Left ventricle myocardium inferior (tissue), 1 donor: ENCODE measurements at regions not wholly inside any gene's neighbourhood (a gene's known extent, or its start where the extent isn't known, plus 50 kb on each side); places are given as distances from the start of the nearest gene placed in this dataset.

Experiments used
- DNase-seq: peaks from one replicate; pipeline ENCODE4 v3.0.0-alpha.2; 2020
- H3K27ac ChIP-seq: fragments of 200-600 bp; replicated peaks from 2 replicates; pipeline ENCODE4 v1.8.0; 2021
- H3K27me3 ChIP-seq: fragments of 200-600 bp; 2 replicates; pipeline ENCODE4 v1.8.0; 2021; ENCODE audit warnings: low read depth
- H3K36me3 ChIP-seq: fragments of 200-600 bp; 2 replicates; pipeline ENCODE4 v1.8.0; 2021
- H3K4me1 ChIP-seq: fragments of 200-600 bp; 2 replicates; pipeline ENCODE4 v1.8.0; 2021
- H3K4me3 ChIP-seq: fragments of 200-600 bp; 2 replicates; pipeline ENCODE4 v1.8.0; 2021; ENCODE audit warnings: mild to moderate bottlenecking, moderate library complexity
- H3K9me3 ChIP-seq: fragments of 200-600 bp; replicated peaks from 2 replicates; pipeline ENCODE4 v1.8.0; 2021
- intact Hi-C: fragments of 100-400 bp; cut with micrococcal nuclease; formaldehyde crosslinking; loops from one replicate; pipeline ENCODE4 v1.11.0; 2022
- TF ChIP-seq, protein P1 (sequence below): fragments of 200-600 bp; IDR thresholded peaks from 2 replicates; pipeline ENCODE4 v1.8.0; 2021; ENCODE audit warnings: antibody characterized with exemption, mild to moderate bottlenecking, borderline replicate concordance
- donor health status: DM: no; HTN: yes; CAD: no; lungs with severe emphysema.

DNA sequence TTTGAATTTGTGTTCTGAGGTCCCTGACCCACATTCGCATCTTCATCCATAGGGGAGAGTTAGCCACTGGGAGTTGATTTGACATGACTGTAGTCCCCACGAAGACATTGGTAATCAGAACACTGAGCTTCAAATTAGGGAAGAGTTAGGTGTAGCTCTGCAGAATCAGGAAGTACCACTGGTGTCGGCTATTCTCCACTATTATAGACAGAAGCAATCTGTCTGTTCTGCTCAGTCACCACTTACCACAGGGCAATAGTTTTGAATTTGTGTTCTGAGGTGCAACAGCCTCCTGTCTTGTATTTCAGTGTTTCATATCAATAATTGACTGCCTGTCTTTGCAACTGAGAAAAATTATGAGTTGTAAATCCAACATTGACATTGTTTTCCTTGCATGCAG is 407.6 kb downstream of the LRFN5 start:
- peaks cover 5% of the 10 kb centered on the region for H3K9me3 ChIP-seq

DNA sequence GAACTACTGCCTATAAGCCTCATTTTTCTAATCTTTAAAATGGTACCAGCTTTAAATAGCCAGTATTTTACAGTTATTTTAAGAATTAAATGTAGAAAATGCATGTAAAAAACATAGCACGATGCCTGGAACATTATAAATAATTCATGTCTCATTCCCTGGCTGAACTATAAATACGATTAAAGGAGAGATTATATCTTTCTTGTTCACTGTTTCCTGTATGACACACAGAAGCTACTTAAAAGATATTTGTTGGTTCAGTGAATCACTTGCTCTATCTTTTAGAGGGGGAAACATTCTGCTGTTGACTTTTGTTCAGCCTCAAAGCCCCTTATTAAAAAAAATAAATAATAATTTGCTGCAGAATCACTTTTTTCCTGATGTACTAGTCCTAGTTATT is 406.9 kb downstream of the LRFN5 start:
- no peaks in the 10 kb centered on the region for H3K36me3 ChIP-seq
- no peak overlapping the region for H3K27ac ChIP-seq
- TF ChIP-seq, protein P1, sequence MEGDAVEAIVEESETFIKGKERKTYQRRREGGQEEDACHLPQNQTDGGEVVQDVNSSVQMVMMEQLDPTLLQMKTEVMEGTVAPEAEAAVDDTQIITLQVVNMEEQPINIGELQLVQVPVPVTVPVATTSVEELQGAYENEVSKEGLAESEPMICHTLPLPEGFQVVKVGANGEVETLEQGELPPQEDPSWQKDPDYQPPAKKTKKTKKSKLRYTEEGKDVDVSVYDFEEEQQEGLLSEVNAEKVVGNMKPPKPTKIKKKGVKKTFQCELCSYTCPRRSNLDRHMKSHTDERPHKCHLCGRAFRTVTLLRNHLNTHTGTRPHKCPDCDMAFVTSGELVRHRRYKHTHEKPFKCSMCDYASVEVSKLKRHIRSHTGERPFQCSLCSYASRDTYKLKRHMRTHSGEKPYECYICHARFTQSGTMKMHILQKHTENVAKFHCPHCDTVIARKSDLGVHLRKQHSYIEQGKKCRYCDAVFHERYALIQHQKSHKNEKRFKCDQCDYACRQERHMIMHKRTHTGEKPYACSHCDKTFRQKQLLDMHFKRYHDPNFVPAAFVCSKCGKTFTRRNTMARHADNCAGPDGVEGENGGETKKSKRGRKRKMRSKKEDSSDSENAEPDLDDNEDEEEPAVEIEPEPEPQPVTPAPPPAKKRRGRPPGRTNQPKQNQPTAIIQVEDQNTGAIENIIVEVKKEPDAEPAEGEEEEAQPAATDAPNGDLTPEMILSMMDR = no peak
- H3K9me3 ChIP-seq = peaks cover 5% of the 10 kb centered on the region
- intact Hi-C loops = no loop called here
- DNase-seq = no peak
- H3K4me1 ChIP-seq = no peaks in the 10 kb centered on the region
- H3K4me3 ChIP-seq = no peak overlapping the region
- H3K27me3 ChIP-seq = no peaks in the 10 kb centered on the region

More for the DNA sequence above, 407.6 kb downstream of the LRFN5 start:
- Histone ChIP-seq H3K27ac (no peak overlapping the region), H3K4me3 (no peak overlapping the region), H3K27me3 (no peaks in the 10 kb centered on the region), H3K4me1 (no peaks in the 10 kb centered on the region), H3K36me3 (no peaks in the 10 kb centered on the region)
- TF ChIP-seq, protein P1 = no peak
- DNase-seq = no peak
- intact Hi-C loops = no loop called here

DNA sequence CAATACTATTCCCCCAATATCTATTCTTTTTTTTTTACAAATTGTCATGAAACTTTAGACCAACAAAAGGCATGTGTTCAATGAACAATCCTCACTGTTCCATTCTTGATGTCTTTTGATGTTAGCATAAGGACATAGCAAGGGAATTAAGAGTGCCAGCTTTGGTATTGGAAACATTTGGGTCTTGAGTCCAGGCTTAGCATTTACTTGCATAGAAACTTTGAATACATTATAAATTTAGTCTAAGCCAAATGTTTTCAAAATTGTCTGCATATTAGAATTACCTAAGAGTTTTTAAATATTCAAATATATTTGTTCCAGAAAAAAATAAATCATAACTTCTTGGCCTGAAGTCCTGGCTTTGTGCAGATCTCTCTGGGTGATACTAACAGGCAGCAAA is 406.5 kb downstream of the LRFN5 start:
- TF ChIP-seq, protein P1 = no peak
- Histone ChIP-seq H3K9me3 (peaks cover 5% of the 10 kb centered on the region), H3K4me3 (no peak overlapping the region), H3K4me1 (no peaks in the 10 kb centered on the region), H3K36me3 (no peaks in the 10 kb centered on the region), H3K27me3 (no peaks in the 10 kb centered on the region), H3K27ac (no peak overlapping the region)
- intact Hi-C loops = no loop called here
- DNase-seq = no peak

DNA sequence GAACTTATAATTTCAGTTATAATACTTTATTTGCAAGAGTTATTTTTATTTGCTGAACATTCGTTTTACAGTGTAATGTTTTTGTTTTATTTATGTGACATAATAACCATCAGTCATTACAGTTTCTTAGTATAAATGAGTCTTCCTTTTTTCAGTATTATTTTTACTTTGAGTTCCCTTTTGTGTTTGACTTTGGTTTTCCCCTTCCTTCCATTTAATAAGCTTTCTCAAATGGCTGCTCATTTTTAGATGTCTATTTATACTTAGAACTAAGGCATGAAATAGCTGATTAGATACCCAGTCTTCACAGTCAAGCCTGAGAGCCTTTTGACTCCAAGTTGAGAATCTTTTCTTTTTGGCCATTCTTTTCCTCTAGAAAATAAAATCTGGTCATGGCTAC is 404.5 kb downstream of the LRFN5 start:
- intact Hi-C loops = no loop called here
- no peaks in the 10 kb centered on the region for H3K36me3 ChIP-seq
- no peaks in the 10 kb centered on the region for H3K27me3 ChIP-seq
- TF ChIP-seq, protein P1 = no peak
- no peaks in the 10 kb centered on the region for H3K9me3 ChIP-seq
- H3K4me3 ChIP-seq = no peak overlapping the region
- H3K27ac ChIP-seq = no peak overlapping the region
- no peak for DNase-seq
- H3K4me1 ChIP-seq = no peaks in the 10 kb centered on the region

DNA sequence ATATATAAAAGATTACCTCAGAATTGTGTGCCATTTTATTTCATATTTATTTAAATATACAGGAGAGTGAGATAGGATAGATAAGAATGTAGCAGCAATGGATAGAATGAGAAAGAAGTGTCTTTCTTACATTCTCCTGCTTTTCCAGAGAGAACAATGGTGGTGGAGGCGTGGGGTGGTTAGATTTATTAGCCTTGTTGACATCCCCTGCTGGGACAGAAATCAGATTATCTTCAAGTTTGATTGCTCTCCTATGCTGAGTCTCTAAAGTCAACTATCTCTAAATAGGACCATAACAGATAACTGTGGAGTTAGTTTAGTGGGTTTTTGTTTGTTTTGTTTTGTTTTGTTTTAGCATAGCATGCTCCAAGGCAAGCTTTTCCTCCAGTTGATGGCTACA is 397.6 kb downstream of the LRFN5 start:
- Histone ChIP-seq H3K27ac (no peak overlapping the region), H3K9me3 (no peaks in the 10 kb centered on the region), H3K4me1 (no peaks in the 10 kb centered on the region), H3K4me3 (no peak overlapping the region), H3K36me3 (no peaks in the 10 kb centered on the region), H3K27me3 (no peaks in the 10 kb centered on the region)
- intact Hi-C loops = no loop called here
- DNase-seq = no peak
- TF ChIP-seq, protein P1 = no peak

DNA sequence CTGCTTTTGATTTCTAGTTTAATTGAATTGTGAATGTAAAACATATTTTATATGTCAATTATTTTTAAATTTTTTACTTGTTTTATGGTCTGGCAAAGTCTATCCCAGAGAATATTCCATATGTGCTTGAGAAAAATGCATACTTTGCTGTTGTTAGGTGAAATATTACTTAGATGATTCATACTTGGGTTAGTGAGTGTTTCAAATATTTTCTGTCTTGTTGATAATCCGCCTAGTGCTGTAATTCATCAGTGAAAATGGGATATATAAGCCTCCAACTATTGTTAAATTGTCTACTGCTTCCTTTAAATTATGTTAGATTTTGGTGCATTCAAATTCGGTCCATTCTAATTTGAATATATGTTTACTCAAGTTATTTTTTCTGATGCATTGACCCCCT is 395.5 kb downstream of the LRFN5 start:
- intact Hi-C loops = no loop called here
- Histone ChIP-seq H3K27ac (no peak overlapping the region), H3K9me3 (no peaks in the 10 kb centered on the region), H3K4me1 (no peaks in the 10 kb centered on the region), H3K4me3 (no peak overlapping the region), H3K27me3 (no peaks in the 10 kb centered on the region), H3K36me3 (no peaks in the 10 kb centered on the region)
- TF ChIP-seq, protein P1 = no peak
- DNase-seq = no peak
